Kidney (tissue), 13 donors: ENCODE measurements at regions not wholly inside any gene's neighbourhood (a gene's known extent, or its start where the extent isn't known, plus 50 kb on each side); places are given as distances from the start of the nearest gene placed in this dataset.

Experiments used
- DNase-seq, 5 donors: peaks; one replicate each; pipeline ENCODE4 v3.0.0-alpha.2; 2013 to 2020
- FAIRE-seq: peaks from 2 replicates; lab custom pipeline; 2012; peaks lifted over from hg19 to GRCh38; lab: Jason Lieb, UNC
- H3K27ac ChIP-seq, 2 donors: one replicate each; pipeline ENCODE4 v1.7.0; 2013; ENCODE audit warnings: low read depth in 2 of 2, low read length in 2 of 2, inconsistent platforms in 1 of 2
- H3K27me3 ChIP-seq: one replicate; pipeline ENCODE4 v1.7.1; 2013; ENCODE audit warnings: low read length, inconsistent platforms; ENCODE audit not compliant: control insufficient read depth, insufficient read depth
- H3K36me3 ChIP-seq, 3 donors: one replicate each; pipeline versions ENCODE4 v1.7.0 to v1.7.1; 2013; ENCODE audit warnings: low read length in 3 of 3, control low read depth in 1 of 3, inconsistent platforms in 1 of 3; ENCODE audit not compliant: insufficient read depth in 3 of 3, control insufficient read depth in 2 of 3
- H3K4me1 ChIP-seq, 3 donors: one replicate each; pipeline versions ENCODE4 v1.7.0 to v1.7.1; 2013; ENCODE audit warnings: low read length in 3 of 3, inconsistent platforms in 1 of 3, low read depth in 1 of 3; ENCODE audit not compliant: control insufficient read depth in 2 of 3, insufficient read depth in 2 of 3
- H3K4me3 ChIP-seq, 3 donors: one replicate each; pipeline versions ENCODE4 v1.7.0 to v1.8.1; 2013; ENCODE audit warnings: low read length in 3 of 3, control low read depth in 1 of 3, inconsistent platforms in 1 of 3
- H3K9ac ChIP-seq, 3 donors: one replicate each; pipeline versions ENCODE4 v1.7.0 to v1.7.1; 2013; ENCODE audit warnings: low read length in 3 of 3, control low read depth in 1 of 3, inconsistent platforms in 1 of 3
- H3K9me3 ChIP-seq, 3 donors: one replicate each; pipeline versions ENCODE4 v1.7.0 to v1.7.1; 2013; ENCODE audit warnings: low read length in 3 of 3, control low read depth in 1 of 3, inconsistent platforms in 1 of 3; ENCODE audit not compliant: control insufficient read depth in 2 of 3, insufficient read depth in 1 of 3
- intact Hi-C: fragments of 100-400 bp; cut with DNase I; formaldehyde crosslinking; loops from one replicate; pipeline ENCODE4 v1.11.1; 2022
- TF ChIP-seq, protein P1 (sequence below): IDR thresholded peaks from 3 replicates; pipeline ENCODE4 v1.5.1; 2012; ENCODE audit warnings: mild to moderate bottlenecking, moderate library complexity, borderline replicate concordance; ENCODE audit not compliant: insufficient read depth; ENCODE audit errors: extremely low read depth
- donor health status: control.
- donor health status: control.
- donor health status: control.
- donor health status: control.
- donor health status: control.
- donor health status: DM: yes; HTN: yes; CAD: no.
- donor health status: Normal renal cell carcinoma (clear cell type).

DNA sequence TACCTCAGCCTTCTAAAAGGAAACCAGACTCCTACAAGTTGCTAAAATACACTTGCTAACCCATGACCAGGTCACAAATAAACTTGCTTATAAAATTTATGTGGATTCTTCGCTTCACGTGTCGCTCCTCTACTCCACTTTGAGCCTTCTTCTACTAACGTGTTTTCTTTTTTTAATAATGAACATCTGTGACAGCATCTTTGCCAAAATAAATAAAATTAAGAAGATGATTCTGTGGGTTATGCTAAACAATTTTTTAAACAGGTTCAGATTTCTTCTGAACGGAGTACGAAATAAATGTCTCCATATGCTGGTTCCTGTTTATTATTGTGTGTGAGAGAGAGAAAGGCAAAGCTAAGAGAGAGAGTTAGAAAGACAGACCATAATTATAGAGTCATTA lies 735.8 kb downstream of the LTN1 start:
- intact Hi-C loops, result no loop called here
- Histone ChIP-seq H3K27ac (peak overlapping the region; percentile 71 to 74), H3K9me3 (no peaks in the 10 kb centered on the region), H3K36me3 (no peaks in the 10 kb centered on the region), H3K4me3 (peak overlapping the region in 1 of 3 donors; percentile 11), H3K9ac (no peak overlapping the region), H3K4me1 (peaks cover 2 to 13% (median 6%) of the 10 kb centered on the region in 3 donors), H3K27me3 (no peaks in the 10 kb centered on the region)
- peak in 1 of 5 donors; percentile 31 for DNase-seq
- TF ChIP-seq, protein P1, sequence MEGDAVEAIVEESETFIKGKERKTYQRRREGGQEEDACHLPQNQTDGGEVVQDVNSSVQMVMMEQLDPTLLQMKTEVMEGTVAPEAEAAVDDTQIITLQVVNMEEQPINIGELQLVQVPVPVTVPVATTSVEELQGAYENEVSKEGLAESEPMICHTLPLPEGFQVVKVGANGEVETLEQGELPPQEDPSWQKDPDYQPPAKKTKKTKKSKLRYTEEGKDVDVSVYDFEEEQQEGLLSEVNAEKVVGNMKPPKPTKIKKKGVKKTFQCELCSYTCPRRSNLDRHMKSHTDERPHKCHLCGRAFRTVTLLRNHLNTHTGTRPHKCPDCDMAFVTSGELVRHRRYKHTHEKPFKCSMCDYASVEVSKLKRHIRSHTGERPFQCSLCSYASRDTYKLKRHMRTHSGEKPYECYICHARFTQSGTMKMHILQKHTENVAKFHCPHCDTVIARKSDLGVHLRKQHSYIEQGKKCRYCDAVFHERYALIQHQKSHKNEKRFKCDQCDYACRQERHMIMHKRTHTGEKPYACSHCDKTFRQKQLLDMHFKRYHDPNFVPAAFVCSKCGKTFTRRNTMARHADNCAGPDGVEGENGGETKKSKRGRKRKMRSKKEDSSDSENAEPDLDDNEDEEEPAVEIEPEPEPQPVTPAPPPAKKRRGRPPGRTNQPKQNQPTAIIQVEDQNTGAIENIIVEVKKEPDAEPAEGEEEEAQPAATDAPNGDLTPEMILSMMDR, result no peak
- FAIRE-seq, result no peak

DNA sequence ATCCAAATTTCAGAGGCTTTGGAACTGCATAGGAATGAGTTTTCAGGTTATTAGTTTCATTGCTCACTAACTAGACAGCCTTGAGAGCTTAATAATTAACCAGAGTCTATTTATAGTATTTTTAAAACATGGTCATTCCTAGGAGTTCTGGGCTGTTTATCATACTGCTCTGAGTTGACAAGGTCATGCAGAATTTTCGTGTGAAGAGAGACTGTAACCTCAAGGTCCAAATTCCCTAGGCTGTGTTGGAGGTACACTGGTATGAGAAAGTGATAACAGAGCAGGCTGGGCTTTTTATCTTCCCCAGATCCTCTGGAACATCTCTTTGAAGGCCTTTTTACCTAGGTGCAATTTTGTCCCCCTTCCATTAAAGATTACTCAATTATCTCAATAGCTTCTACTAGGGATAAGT lies 736.3 kb downstream of the LTN1 start:
- intact Hi-C loops, result no loop called here
- peak overlapping the region; percentile 71 to 84 for H3K27ac ChIP-seq
- TF ChIP-seq, protein P1, result no peak
- H3K4me1 ChIP-seq, result peaks cover 2 to 13% (median 6%) of the 10 kb centered on the region in 3 donors
- peak; percentile 90 for FAIRE-seq
- no peaks in the 10 kb centered on the region for H3K27me3 ChIP-seq
- no peak overlapping the region for H3K9ac ChIP-seq
- H3K36me3 ChIP-seq, result no peaks in the 10 kb centered on the region
- H3K4me3 ChIP-seq, result peak overlapping the region in 1 of 3 donors; percentile 11
- no peaks in the 10 kb centered on the region for H3K9me3 ChIP-seq
- peak in 3 of 5 donors; percentile 14 to 83 (median 79) for DNase-seq

DNA sequence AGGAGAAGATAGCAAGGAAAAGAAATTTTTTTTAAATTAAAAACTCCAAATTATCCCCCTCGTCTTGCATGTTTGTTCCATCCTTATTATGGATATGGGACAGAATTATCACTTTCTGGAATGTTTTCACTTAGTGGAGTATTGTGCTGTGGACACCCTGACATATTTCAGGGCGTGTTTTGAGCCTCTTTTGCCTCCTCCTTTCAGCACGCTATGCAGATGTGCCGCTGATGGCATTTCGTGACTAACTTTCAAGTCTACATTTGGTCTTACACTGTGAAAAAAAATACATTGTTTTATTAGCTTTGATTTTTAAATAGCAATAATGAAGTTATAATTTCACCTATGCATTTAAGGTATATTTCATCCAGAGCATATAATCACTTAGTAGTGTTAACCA lies 738.7 kb downstream of the LTN1 start:
- FAIRE-seq, result no peak
- TF ChIP-seq, protein P1, result no peak

DNA sequence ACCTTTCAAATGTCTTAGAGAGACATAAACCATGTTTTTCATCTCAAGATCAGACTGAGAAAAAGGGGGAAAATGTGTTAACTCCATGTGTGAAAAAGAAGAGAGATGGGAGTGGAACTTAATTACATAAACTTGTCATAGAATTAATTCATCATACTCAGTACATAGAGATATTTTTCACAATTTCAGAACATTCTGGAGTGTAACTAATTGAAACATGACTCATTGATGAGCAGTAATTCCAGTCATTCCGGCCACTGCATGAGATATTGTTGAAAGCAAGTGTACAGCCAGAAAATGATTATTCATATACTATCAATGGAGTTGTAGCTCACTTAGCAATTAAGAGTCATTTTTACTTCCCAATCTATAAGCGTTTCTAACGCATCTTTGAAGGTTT lies 739.3 kb downstream of the LTN1 start:
- Histone ChIP-seq H3K4me3 (no peak overlapping the region), H3K27ac (no peak overlapping the region), H3K27me3 (no peaks in the 10 kb centered on the region), H3K9me3 (no peaks in the 10 kb centered on the region), H3K9ac (no peak overlapping the region), H3K36me3 (no peaks in the 10 kb centered on the region), H3K4me1 (peaks cover 2 to 16% (median 6%) of the 10 kb centered on the region in 3 donors)
- intact Hi-C loops, result no loop called here
- DNase-seq (no peak), FAIRE-seq (no peak)
- TF ChIP-seq, protein P1, result no peak

More for the DNA sequence above, 738.7 kb downstream of the LTN1 start:
- no peaks in the 10 kb centered on the region for H3K9me3 ChIP-seq
- no peaks in the 10 kb centered on the region for H3K27me3 ChIP-seq
- intact Hi-C loops, result no loop called here
- no peak for DNase-seq
- H3K9ac ChIP-seq, result no peak overlapping the region
- H3K4me1 ChIP-seq, result peaks cover 2 to 13% (median 6%) of the 10 kb centered on the region in 3 donors
- no peak overlapping the region for H3K4me3 ChIP-seq
- no peaks in the 10 kb centered on the region for H3K36me3 ChIP-seq
- H3K27ac ChIP-seq, result no peak overlapping the region
